Tibial nerve (tissue), 4 donors: ENCODE measurements at regions not wholly inside any gene's neighbourhood (a gene's known extent, or its start where the extent isn't known, plus 50 kb on each side); places are given as distances from the start of the nearest gene placed in this dataset.

ENCODE experiments used
- CTCF ChIP-seq, 5 experiments: fragments of 200-600 bp in 3 of 5; fragments of 450-650 bp in 2 of 5; sonication (generic) in 3 of 5; IDR thresholded peaks; one replicate each; pipeline ENCODE4 v1.5.1; 2016 to 2019; ENCODE audit warnings: antibody characterized with exemption in 5 of 5, mild to moderate bottlenecking in 3 of 5, moderate library complexity in 2 of 5
- EP300 ChIP-seq, 2 donors: sonication (generic); formaldehyde crosslinking; IDR thresholded peaks; one replicate each; pipeline ENCODE4 v1.6.1; 2017; ENCODE audit warnings: antibody characterized with exemption in 2 of 2, mild to moderate bottlenecking in 1 of 2
- POLR2A ChIP-seq, 2 donors: fragments of 450-650 bp; IDR thresholded peaks; one replicate each; pipeline ENCODE4 v1.6.1; 2017; ENCODE audit warnings: antibody characterized with exemption in 2 of 2, mild to moderate bottlenecking in 2 of 2, moderate library complexity in 2 of 2

- no peak for TF ChIP-seq CTCF (IDR thresholded peaks at IDR 0.05)
- no peak for TF ChIP-seq EP300 (IDR thresholded peaks at IDR 0.05)
- no peak for TF ChIP-seq POLR2A (IDR thresholded peaks at IDR 0.05)
These were observed 284.8 kb upstream of the FGF13 start for GRCh38 chrX:138996268-138996667.
